GM13977 (cell line): ENCODE measurements at regions not wholly inside any gene's neighbourhood (a gene's known extent, or its start where the extent isn't known, plus 50 kb on each side); places are given as distances from the start of the nearest gene placed in this dataset.

Source experiments
- DNase-seq: peaks from one replicate; pipeline ENCODE4 v3.0.0; 2012; ENCODE audit warnings: low spot score
- CTCF ChIP-seq: IDR thresholded peaks from 2 replicates; pipeline ENCODE4 v1.5.1; 2012; ENCODE audit warnings: mild to moderate bottlenecking, control low read depth; ENCODE audit not compliant: insufficient read depth; ENCODE audit errors: extremely low read depth, missing control alignments
- in situ Hi-C: fragments of 300-500 bp; cut with MboI; formaldehyde crosslinking; loops from one replicate; pipeline ENCODE4 v1.12.0; 2022; ENCODE audit warnings: low sequenced_read_pairs, low pct_unique_long_range_greater_than_20kb, mixed read lengths, inconsistent platforms; ENCODE audit not compliant: unreplicated experiment

DNA sequence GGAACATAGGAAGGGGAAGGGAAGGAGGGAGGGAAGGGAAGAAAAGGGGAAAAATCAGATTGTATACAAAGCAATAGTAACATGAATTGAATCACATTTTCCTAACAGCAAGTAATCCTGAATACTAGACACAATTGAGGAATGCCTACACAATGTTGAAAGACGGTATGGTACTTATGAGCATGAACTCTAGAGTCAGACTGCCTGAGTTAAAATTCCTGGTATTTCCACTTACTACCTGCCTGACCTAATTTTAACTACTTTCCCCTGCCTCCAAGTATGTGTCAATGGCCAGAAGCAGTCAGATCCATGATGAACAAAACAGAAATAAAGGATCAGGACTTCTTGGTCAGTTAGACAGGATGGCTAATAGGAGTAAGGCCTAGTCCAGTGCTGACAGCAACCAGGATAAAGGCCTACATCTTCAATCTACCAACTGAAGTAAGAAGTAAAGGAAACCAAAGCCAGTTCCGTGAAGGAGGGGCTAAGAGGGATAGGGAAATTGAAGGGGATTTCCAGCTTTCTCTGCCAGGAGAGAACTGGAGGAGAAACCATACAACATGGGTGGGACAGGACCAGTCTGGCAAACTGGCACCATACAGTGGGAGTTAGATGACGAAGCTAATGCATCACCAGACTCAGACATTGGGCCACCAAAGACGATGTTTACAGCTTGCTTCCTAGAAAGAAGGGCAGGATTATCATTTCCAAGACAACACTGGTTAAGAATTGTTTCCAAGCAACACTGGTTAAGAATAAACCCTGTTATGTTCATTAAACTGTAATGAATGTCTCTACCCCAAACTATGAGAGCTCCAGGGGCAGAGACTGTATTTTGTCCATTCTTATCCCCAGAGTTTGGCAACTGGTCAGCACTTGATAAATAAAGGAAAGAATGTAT, 151.6 kb upstream of the UBE2E2 start:
- no peak for TF ChIP-seq CTCF
- in situ Hi-C loops: no loop called here
- DNase-seq: no peak

DNA sequence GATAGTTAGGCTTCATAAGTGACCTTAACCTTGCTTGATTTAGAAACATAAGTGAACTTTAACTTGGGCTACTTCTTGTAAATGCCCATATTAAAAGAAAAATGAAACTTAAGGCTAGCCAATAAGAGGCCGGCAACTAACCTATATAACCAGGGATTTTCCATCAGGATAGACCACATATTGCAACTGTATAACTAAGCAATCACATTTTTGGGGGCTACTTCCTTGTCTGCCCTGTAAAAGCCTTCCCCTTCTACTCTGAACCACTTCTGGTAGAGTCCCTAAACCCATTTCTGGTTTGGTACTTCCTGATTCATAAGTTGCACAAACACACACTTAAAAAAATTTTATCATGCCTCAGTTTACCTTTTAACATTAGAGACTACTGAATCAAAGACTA, 150.9 kb upstream of the UBE2E2 start:
- in situ Hi-C loops: no loop called here
- TF ChIP-seq CTCF: no peak
- DNase-seq: no peak

- DNase-seq: no peak
- no peak for TF ChIP-seq CTCF
- in situ Hi-C loops: no loop called here
These were observed 150.5 kb upstream of the UBE2E2 start for GRCh38 chr3:23052620-23053019.

GRCh38 chr3:23055733-23056376, 147.3 kb upstream of the UBE2E2 start:
- in situ Hi-C loops: no loop called here
- TF ChIP-seq CTCF: no peak
- DNase-seq: no peak

DNA sequence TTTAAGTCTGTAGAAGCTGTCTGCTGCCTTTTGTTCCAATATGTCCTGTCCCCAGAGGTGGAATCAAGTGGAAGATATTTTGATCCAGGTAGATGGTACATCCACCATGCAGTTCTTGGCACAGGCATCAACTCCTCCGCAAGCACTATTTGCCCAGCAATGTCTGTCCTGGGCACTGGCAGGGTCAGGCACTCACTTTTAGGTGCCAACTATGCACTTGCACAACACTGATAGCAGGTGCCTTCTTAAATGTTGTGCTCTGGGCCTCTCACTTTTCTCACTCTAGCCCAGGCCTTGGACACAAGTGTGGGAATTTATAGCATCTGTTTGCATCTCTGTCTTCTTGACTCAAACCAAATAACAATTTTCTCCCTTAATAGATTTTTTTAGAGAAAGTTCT, 140.5 kb upstream of the UBE2E2 start:
- DNase-seq: no peak
- in situ Hi-C loops: no loop called here
- TF ChIP-seq CTCF: no peak

GRCh38 chr3:23062982-23063381, 140.1 kb upstream of the UBE2E2 start:
- no peak for TF ChIP-seq CTCF
- no peak for DNase-seq
- in situ Hi-C loops: no loop called here
